ENCODE measurements at regions not wholly inside any gene's neighbourhood (a gene's known extent, or its start where the extent isn't known, plus 50 kb on each side); places are given as distances from the start of the nearest gene placed in this dataset.

DNA sequence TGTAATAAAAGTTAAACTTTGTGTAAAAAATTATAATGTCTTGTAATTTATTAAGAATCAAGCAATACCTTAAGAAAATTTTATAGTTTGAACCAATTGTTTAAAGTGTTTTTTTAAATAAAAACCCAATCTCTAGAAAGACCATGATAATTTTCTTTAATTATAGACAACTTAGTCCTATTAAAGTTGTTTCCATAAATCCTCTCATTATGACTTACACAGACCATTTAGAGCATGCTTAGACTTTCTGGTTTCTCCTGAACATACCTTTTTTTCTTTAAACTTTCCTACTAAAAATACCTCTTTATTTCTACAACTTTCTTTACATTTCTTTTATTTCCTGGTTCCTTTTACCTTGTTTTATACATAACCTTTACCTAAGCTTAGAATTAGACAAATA lies 837.4 kb downstream of the PCDH19 start:
- TF ChIP-seq SP1 (IDR thresholded peaks at IDR 0.05; ENCODE audit: low read depth) (no peak), ELF1 (IDR thresholded peaks at IDR 0.05; ENCODE audit: borderline replicate concordance, low read depth) (no peak), JUND (IDR thresholded peaks at IDR 0.05) (no peak), YY1 (IDR thresholded peaks at IDR 0.05; ENCODE audit: extremely low read depth, insufficient replicate concordance, low read depth, low read length) (no peak), EGR1 (IDR thresholded peaks at IDR 0.05; ENCODE audit: low read depth) (no peak), POLR2A (IDR thresholded peaks at IDR 0.05; ENCODE audit: borderline replicate concordance, extremely low read depth, insufficient read depth, insufficient read length) (no peak), CEBPB (IDR thresholded peaks at IDR 0.05; ENCODE audit: low read depth) (no peak), SIN3A (IDR thresholded peaks at IDR 0.05; ENCODE audit: low read depth) (no peak), ZFX (IDR thresholded peaks at IDR 0.05) (no peak), EZH2phosphoT487 (IDR thresholded peaks at IDR 0.05; ENCODE audit: borderline replicate concordance) (no peak), CBX3 (IDR thresholded peaks at IDR 0.05; ENCODE audit: low read depth) (no peak), EZH2 (IDR thresholded peaks at IDR 0.05) (no peak), POLR2AphosphoS5 (IDR thresholded peaks at IDR 0.05; ENCODE audit: low read depth, low read length) (no peak), FOSL1 (IDR thresholded peaks at IDR 0.05; ENCODE audit: low read depth) (no peak)
- TF ChIP-seq, protein P1, sequence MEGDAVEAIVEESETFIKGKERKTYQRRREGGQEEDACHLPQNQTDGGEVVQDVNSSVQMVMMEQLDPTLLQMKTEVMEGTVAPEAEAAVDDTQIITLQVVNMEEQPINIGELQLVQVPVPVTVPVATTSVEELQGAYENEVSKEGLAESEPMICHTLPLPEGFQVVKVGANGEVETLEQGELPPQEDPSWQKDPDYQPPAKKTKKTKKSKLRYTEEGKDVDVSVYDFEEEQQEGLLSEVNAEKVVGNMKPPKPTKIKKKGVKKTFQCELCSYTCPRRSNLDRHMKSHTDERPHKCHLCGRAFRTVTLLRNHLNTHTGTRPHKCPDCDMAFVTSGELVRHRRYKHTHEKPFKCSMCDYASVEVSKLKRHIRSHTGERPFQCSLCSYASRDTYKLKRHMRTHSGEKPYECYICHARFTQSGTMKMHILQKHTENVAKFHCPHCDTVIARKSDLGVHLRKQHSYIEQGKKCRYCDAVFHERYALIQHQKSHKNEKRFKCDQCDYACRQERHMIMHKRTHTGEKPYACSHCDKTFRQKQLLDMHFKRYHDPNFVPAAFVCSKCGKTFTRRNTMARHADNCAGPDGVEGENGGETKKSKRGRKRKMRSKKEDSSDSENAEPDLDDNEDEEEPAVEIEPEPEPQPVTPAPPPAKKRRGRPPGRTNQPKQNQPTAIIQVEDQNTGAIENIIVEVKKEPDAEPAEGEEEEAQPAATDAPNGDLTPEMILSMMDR (IDR thresholded peaks at IDR 0.05 in 2 of 3, conservative IDR thresholded peaks at IDR 0.05 in 1 of 3; ENCODE audit: borderline replicate concordance in 1 of 3, insufficient read depth in 1 of 3, low read depth in 2 of 3, low read length in 2 of 3): no peak
- TF ChIP-seq, protein P2, sequence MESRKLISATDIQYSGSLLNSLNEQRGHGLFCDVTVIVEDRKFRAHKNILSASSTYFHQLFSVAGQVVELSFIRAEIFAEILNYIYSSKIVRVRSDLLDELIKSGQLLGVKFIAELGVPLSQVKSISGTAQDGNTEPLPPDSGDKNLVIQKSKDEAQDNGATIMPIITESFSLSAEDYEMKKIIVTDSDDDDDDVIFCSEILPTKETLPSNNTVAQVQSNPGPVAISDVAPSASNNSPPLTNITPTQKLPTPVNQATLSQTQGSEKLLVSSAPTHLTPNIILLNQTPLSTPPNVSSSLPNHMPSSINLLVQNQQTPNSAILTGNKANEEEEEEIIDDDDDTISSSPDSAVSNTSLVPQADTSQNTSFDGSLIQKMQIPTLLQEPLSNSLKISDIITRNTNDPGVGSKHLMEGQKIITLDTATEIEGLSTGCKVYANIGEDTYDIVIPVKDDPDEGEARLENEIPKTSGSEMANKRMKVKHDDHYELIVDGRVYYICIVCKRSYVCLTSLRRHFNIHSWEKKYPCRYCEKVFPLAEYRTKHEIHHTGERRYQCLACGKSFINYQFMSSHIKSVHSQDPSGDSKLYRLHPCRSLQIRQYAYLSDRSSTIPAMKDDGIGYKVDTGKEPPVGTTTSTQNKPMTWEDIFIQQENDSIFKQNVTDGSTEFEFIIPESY (IDR thresholded peaks at IDR 0.05; ENCODE audit: extremely low read depth, insufficient replicate concordance, low read length): no peak
- TF ChIP-seq, protein P3, sequence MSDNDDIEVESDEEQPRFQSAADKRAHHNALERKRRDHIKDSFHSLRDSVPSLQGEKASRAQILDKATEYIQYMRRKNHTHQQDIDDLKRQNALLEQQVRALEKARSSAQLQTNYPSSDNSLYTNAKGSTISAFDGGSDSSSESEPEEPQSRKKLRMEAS (IDR thresholded peaks at IDR 0.05): no peak
- TF ChIP-seq, protein P4, sequence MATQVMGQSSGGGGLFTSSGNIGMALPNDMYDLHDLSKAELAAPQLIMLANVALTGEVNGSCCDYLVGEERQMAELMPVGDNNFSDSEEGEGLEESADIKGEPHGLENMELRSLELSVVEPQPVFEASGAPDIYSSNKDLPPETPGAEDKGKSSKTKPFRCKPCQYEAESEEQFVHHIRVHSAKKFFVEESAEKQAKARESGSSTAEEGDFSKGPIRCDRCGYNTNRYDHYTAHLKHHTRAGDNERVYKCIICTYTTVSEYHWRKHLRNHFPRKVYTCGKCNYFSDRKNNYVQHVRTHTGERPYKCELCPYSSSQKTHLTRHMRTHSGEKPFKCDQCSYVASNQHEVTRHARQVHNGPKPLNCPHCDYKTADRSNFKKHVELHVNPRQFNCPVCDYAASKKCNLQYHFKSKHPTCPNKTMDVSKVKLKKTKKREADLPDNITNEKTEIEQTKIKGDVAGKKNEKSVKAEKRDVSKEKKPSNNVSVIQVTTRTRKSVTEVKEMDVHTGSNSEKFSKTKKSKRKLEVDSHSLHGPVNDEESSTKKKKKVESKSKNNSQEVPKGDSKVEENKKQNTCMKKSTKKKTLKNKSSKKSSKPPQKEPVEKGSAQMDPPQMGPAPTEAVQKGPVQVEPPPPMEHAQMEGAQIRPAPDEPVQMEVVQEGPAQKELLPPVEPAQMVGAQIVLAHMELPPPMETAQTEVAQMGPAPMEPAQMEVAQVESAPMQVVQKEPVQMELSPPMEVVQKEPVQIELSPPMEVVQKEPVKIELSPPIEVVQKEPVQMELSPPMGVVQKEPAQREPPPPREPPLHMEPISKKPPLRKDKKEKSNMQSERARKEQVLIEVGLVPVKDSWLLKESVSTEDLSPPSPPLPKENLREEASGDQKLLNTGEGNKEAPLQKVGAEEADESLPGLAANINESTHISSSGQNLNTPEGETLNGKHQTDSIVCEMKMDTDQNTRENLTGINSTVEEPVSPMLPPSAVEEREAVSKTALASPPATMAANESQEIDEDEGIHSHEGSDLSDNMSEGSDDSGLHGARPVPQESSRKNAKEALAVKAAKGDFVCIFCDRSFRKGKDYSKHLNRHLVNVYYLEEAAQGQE (IDR thresholded peaks at IDR 0.05; ENCODE audit: low read depth): no peak
- intact Hi-C loops (cut with micrococcal nuclease): no loop called here
- no peaks in the 10 kb centered on the region for H3K36me3 ChIP-seq (ENCODE audit: control insufficient read depth in 1 of 2, insufficient read depth in 2 of 2, low read length in 2 of 2)
- H3K4me3 ChIP-seq (replicated peaks in 1 of 2; ENCODE audit: low read depth in 1 of 2, low read length in 2 of 2): no peak overlapping the region
- CTCF ChIA-PET: no interaction called here
- ATAC-seq: no peak
- H3K4me2 ChIP-seq (ENCODE audit: low read length): no peak overlapping the region
- H4K20me1 ChIP-seq (ENCODE audit: insufficient read depth): no peaks in the 10 kb centered on the region
- H2AFZ ChIP-seq (ENCODE audit: low read depth, low read length, poor library complexity, severe bottlenecking): no peak overlapping the region
- H3K27ac ChIP-seq (ENCODE audit: low read depth, low read length): no peak overlapping the region
- no peaks in the 10 kb centered on the region for H3K27me3 ChIP-seq (ENCODE audit: insufficient read depth, low read length)
- BruUV-seq (replicated peaks): no TSS peak
- RAD21 ChIA-PET (ENCODE audit: low non-redundant PET in 1 of 2, low total read pairs in 2 of 2, uncharacterized antibody in 2 of 2, unreplicated experiment in 2 of 2): no interaction called here
- H3K4me1 ChIP-seq (ENCODE audit: control insufficient read depth in 1 of 2, insufficient read depth in 2 of 2, low read length in 2 of 2): no peaks in the 10 kb centered on the region
- H3K9me2 ChIP-seq (ENCODE audit: insufficient read depth): no peaks in the 10 kb centered on the region
- no peaks in the 10 kb centered on the region for H3K9me3 ChIP-seq (ENCODE audit: control insufficient read depth in 1 of 2, insufficient read depth in 1 of 2, low read depth in 1 of 2, low read length in 2 of 2)
- no peaks in the 10 kb centered on the region for H3K79me2 ChIP-seq (ENCODE audit: insufficient read depth, low read length)
- no peak overlapping the region for H3K9ac ChIP-seq (ENCODE audit: low read length)
- no peak for DNase-seq (ENCODE audit: low read depth, low spot score)
- POLR2A ChIA-PET: no interaction called here
